ENCODE measurements at regions not wholly inside any gene's neighbourhood (a gene's known extent, or its start where the extent isn't known, plus 50 kb on each side); places are given as distances from the start of the nearest gene placed in this dataset.

DNA sequence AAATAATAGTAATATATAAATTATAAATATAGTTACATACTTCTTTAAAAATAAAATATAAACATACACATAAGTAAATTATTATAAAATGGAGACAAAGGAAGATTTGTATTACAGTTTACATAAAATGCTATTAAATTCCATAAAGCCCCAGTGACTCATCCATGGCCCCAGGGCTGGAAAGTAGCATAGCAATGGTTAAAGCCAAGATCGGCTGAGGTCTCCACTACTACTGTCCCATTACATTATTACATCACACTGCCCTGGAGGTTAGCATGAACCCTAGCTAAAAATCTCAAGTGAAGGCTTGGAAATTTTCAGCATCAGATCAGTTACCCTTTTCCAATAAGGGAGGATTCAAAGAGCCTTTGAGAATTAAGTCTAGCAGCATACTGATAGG, 936.2 kb downstream of the DSC3 start:
- DNase-seq (ENCODE audit: low read depth) = no peak

DNA sequence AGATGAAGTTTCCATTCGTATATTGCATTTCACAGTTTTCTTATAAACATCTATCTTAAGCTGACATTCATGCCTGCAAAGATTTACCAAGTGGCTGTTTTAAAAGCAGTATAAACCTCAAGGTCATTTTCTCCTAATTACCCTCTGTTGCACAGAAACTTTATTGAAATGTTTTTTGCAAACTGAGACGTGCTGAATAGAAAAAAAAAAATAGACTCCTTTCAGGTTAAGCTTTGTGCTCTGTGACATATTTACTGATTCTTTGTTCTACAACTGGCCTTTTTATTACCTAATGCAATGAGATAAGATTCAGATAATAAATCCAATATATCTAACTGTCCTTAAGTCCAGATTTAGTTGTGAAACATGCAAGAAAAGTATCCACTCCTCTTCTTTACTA, 938.7 kb downstream of the DSC3 start:
- DNase-seq (ENCODE audit: low read depth) = no peak
- Histone ChIP-seq H3K36me3 (ENCODE audit: control insufficient read depth, insufficient read depth, low read length) (no peaks in the 10 kb centered on the region), H3K27me3 (ENCODE audit: control insufficient read depth, insufficient read depth, low read length) (no peaks in the 10 kb centered on the region), H3K4me3 (ENCODE audit: low read depth, low read length) (no peak overlapping the region)
- TF ChIP-seq, protein P1, sequence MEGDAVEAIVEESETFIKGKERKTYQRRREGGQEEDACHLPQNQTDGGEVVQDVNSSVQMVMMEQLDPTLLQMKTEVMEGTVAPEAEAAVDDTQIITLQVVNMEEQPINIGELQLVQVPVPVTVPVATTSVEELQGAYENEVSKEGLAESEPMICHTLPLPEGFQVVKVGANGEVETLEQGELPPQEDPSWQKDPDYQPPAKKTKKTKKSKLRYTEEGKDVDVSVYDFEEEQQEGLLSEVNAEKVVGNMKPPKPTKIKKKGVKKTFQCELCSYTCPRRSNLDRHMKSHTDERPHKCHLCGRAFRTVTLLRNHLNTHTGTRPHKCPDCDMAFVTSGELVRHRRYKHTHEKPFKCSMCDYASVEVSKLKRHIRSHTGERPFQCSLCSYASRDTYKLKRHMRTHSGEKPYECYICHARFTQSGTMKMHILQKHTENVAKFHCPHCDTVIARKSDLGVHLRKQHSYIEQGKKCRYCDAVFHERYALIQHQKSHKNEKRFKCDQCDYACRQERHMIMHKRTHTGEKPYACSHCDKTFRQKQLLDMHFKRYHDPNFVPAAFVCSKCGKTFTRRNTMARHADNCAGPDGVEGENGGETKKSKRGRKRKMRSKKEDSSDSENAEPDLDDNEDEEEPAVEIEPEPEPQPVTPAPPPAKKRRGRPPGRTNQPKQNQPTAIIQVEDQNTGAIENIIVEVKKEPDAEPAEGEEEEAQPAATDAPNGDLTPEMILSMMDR (IDR thresholded peaks at IDR 0.05; ENCODE audit: insufficient read depth, low read length, poor library complexity, severe bottlenecking) = no peak

More for the DNA sequence above, 936.2 kb downstream of the DSC3 start:
- Histone ChIP-seq H3K27me3 (ENCODE audit: control insufficient read depth, insufficient read depth, low read length) (no peaks in the 10 kb centered on the region), H3K4me3 (ENCODE audit: low read depth, low read length) (no peak overlapping the region), H3K36me3 (ENCODE audit: control insufficient read depth, insufficient read depth, low read length) (no peaks in the 10 kb centered on the region)
- TF ChIP-seq, protein P1 (IDR thresholded peaks at IDR 0.05; ENCODE audit: insufficient read depth, low read length, poor library complexity, severe bottlenecking) = no peak

DNA sequence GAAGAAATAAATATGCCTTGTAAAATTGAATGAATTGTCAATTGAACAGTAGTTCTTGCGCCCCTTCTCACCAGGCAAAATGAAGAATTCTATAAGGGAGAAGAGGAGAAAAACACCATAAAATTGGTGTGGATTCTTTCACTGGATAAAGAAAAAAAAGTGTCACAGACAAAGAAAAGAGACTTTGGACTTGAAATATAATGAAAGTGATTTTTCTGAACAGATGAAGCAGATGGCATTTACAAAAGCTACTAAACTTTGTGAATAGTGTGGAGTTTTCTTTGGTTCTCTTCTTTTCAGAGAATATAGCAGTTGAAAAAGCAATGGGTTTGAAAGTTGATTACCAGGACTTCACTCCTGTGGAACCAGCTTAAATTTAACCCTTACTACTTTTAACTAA, 945.7 kb downstream of the DSC3 start:
- Histone ChIP-seq H3K27me3 (ENCODE audit: control insufficient read depth, insufficient read depth, low read length) (no peaks in the 10 kb centered on the region), H3K4me3 (ENCODE audit: low read depth, low read length) (no peak overlapping the region), H3K36me3 (ENCODE audit: control insufficient read depth, insufficient read depth, low read length) (no peaks in the 10 kb centered on the region)
- no peak for DNase-seq (ENCODE audit: low read depth)
- TF ChIP-seq, protein P1 (IDR thresholded peaks at IDR 0.05; ENCODE audit: insufficient read depth, low read length, poor library complexity, severe bottlenecking) = no peak

DNA sequence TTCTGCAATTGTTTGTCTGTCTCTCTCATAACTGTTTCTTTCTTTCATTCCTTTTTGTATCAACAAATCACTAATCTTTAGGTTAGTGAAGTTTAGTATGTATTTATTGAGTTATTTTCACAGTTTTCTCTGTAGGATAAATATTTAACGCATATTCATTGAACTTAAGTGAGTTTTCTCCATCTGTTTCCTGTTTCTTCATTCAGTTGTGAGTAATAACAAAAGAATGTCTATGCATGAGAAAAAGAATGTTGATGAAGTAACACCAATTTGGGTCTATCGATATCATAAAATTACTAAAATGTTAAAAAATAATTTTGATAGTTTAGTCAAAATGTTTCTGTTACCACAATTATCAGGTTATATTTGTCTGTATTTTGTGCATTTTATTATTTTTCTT, 948.0 kb downstream of the DSC3 start:
- Histone ChIP-seq H3K4me3 (ENCODE audit: low read depth, low read length) (no peak overlapping the region), H3K36me3 (ENCODE audit: control insufficient read depth, insufficient read depth, low read length) (no peaks in the 10 kb centered on the region), H3K27me3 (ENCODE audit: control insufficient read depth, insufficient read depth, low read length) (no peaks in the 10 kb centered on the region)
- TF ChIP-seq, protein P1 (IDR thresholded peaks at IDR 0.05; ENCODE audit: insufficient read depth, low read length, poor library complexity, severe bottlenecking) = no peak
- peak; percentile 2 for DNase-seq (ENCODE audit: low read depth)

DNA sequence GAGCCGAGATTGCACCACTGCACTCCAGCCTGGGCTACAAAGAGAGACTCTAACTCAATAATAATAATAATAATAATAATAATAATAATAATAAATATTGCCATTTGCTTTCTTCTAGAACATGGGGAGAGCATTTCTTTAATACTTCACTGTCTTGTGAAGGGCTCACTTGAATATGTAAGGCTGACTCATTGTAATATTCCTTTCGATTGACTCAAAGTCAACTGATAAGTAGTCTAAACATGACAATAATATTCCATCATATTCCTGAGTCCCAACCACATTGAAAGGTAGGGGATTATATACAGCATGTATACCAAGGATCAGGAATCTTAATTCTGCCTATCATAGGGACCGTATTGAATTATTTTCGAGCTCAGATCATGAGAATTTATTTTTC, 949.2 kb downstream of the DSC3 start:
- Histone ChIP-seq H3K36me3 (ENCODE audit: control insufficient read depth, insufficient read depth, low read length) (no peaks in the 10 kb centered on the region), H3K27me3 (ENCODE audit: control insufficient read depth, insufficient read depth, low read length) (no peaks in the 10 kb centered on the region), H3K4me3 (ENCODE audit: low read depth, low read length) (no peak overlapping the region)
- TF ChIP-seq, protein P1 (IDR thresholded peaks at IDR 0.05; ENCODE audit: insufficient read depth, low read length, poor library complexity, severe bottlenecking) = no peak
- DNase-seq (ENCODE audit: low read depth) = no peak

DNA sequence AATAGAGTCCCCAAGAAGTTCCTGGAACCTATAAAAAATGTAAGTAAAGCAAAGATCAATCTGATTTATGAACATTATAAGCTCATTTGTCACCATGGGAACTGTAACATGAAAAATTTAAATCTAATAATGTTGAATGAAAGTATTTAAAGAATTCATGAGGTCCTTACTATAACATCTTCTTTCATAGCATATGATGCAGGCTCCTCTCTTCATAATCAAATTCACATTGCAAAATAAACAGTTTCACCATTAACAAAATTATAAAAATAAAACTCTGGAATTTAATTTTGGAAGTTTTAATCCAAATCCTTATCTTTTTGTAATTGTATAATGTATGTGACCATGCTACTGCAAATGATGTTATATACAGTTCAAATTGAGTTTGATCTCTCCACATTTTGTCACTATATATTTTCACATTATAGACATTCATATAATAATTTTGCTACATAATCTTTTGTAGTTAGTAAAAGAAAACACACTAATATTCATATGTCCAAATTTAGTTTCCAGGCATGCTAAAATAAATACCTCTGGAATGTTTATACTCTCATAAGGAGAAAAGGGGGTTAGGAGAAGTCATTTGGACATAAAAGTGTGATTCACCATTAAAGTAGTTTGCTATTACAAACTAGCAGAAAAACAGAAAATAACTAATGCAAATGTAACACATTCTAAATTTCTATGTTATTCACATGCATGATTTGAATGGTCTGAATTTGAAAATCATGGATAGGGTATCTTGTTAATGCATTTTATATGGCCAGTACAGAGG, 954.1 kb downstream of the DSC3 start:
- TF ChIP-seq, protein P1 (IDR thresholded peaks at IDR 0.05; ENCODE audit: insufficient read depth, low read length, poor library complexity, severe bottlenecking) = no peak

More for the DNA sequence above, 954.1 kb downstream of the DSC3 start:
- no peak for DNase-seq (ENCODE audit: low read depth)
- Histone ChIP-seq H3K27me3 (ENCODE audit: control insufficient read depth, insufficient read depth, low read length) (no peaks in the 10 kb centered on the region), H3K36me3 (ENCODE audit: control insufficient read depth, insufficient read depth, low read length) (no peaks in the 10 kb centered on the region), H3K4me3 (ENCODE audit: low read depth, low read length) (no peak overlapping the region)
